ENCODE measurements at regions not wholly inside any gene's neighbourhood (a gene's known extent, or its start where the extent isn't known, plus 50 kb on each side); places are given as distances from the start of the nearest gene placed in this dataset.

DNA sequence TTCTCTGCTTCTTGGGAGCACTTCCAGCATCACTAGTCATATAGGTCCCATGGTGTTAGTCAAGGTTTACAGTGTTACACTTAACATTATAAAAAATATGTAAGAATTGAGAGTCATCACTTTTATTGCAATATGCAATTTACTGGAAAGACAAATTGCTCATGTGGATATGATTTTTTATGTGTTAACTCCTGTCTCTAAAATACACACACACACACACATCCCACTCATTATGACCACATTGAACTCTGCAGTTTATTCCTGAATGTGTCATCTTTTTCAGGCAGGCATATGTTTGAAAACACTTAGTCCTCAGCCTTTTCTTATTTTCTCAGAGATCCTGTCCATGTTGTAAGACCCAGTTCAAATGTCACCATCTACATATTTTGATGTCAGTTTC, 148.5 kb upstream of the MRPS30 start:
- TF ChIP-seq CTCF (IDR thresholded peaks at IDR 0.05; ENCODE audit: insufficient read depth, low read depth, low read length), result no peak
- TF ChIP-seq EZH2 (IDR thresholded peaks at IDR 0.05; ENCODE audit: insufficient read depth, low read length), result no peak

All from astrocyte (in vitro differentiated cells and primary cell).